ENCODE measurements at regions not wholly inside any gene's neighbourhood (a gene's known extent, or its start where the extent isn't known, plus 50 kb on each side); places are given as distances from the start of the nearest gene placed in this dataset.

GRCh38 chr4:66014146-66014765, 344.0 kb upstream of the EPHA5 start:
- TF ChIP-seq EP300 (IDR thresholded peaks at IDR 0.05; ENCODE audit: borderline replicate concordance), result no peak
- TF ChIP-seq TEAD4 (IDR thresholded peaks at IDR 0.05), result peak; percentile 67

DNA sequence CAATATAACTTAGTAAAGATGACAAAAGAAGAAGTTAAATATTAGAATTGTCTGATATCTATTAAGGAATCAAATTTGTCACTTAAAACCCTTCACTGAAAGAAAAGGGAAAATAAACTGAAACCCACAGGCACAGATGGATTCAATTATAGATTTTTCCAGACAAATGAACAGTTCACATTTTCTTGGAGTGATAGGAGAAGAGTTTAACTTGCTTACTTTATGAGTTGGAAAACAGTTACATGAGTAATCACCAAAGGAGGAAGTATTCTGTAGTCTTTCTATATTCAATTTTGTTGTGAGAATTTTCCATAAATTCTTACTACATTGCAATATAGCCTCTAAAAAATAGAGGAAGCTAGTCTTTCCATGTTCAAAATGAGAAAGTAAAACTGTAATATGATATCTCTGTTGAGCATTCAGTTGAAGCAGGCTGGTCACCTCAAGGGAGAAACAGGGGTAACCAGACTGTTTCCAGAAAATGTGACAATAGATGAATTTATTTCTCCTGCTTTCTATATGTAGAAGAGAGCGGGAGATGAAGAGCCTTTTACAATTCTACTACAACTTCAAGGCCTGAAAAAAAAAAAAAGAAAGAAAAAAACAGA, 330.3 kb upstream of the EPHA5 start:
- no peak for TF ChIP-seq CREB1 (IDR thresholded peaks at IDR 0.05; ENCODE audit: low read depth)
- no peak for TF ChIP-seq ZBTB7A (IDR thresholded peaks at IDR 0.05; ENCODE audit: low read depth)
- no peak for TF ChIP-seq RAD21 (IDR thresholded peaks at IDR 0.05; ENCODE audit: low read depth)
- no peak for TF ChIP-seq NFIC (IDR thresholded peaks at IDR 0.05)
- TF ChIP-seq TCF12 (IDR thresholded peaks at IDR 0.05; ENCODE audit: low read depth), result no peak

- TF ChIP-seq TEAD4 (IDR thresholded peaks at IDR 0.05) (no peak), USF1 (IDR thresholded peaks at IDR 0.05) (no peak), EP300 (IDR thresholded peaks at IDR 0.05; ENCODE audit: borderline replicate concordance) (no peak), MAX (IDR thresholded peaks at IDR 0.05) (no peak), RAD21 (IDR thresholded peaks at IDR 0.05; ENCODE audit: low read depth) (no peak), FOXM1 (IDR thresholded peaks at IDR 0.05; ENCODE audit: borderline replicate concordance, low read depth) (no peak)
Observed at GRCh38 chr4:65999518-65999871, 329.2 kb upstream of the EPHA5 start.

GRCh38 chr4:65983061-65983460, 312.8 kb upstream of the EPHA5 start:
- TF ChIP-seq CREB1 (IDR thresholded peaks at IDR 0.05; ENCODE audit: low read depth), result no peak
- TF ChIP-seq EP300 (IDR thresholded peaks at IDR 0.05; ENCODE audit: borderline replicate concordance), result no peak
- TF ChIP-seq TEAD4 (IDR thresholded peaks at IDR 0.05), result no peak
- no peak for TF ChIP-seq YY1 (IDR thresholded peaks at IDR 0.05; ENCODE audit: low read depth)
- no peak for TF ChIP-seq EGR1 (IDR thresholded peaks at IDR 0.05)
- TF ChIP-seq NFIC (IDR thresholded peaks at IDR 0.05), result no peak

DNA sequence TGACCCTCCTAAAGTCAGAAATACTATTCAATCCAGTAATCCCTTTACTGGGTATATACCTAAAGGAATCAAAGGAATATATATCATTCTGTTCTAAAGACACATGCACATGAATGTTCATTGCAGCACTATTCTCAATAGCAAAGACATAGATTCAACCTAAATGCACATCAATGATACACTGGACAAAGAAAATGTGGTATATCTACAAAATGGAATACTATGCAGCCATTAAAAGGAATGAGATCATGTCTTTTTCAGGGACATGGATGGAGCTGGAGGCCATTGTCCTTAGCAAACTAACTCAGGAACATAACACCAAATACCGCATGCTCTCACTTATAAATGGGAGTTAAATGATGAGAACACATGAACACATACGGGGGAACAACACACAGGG, 306.0 kb upstream of the EPHA5 start:
- TF ChIP-seq USF1 (IDR thresholded peaks at IDR 0.05), result no peak

GRCh38 chr4:65973186-65973585, 302.9 kb upstream of the EPHA5 start:
- TF ChIP-seq EP300 (IDR thresholded peaks at IDR 0.05; ENCODE audit: borderline replicate concordance), result no peak
- no peak for TF ChIP-seq TCF12 (IDR thresholded peaks at IDR 0.05; ENCODE audit: low read depth)
- TF ChIP-seq ZBTB7A (IDR thresholded peaks at IDR 0.05; ENCODE audit: low read depth), result no peak
- no peak for TF ChIP-seq TEAD4 (IDR thresholded peaks at IDR 0.05)
- TF ChIP-seq CREB1 (IDR thresholded peaks at IDR 0.05; ENCODE audit: low read depth), result no peak
- no peak for TF ChIP-seq FOXM1 (IDR thresholded peaks at IDR 0.05; ENCODE audit: borderline replicate concordance, low read depth)
- TF ChIP-seq REST (IDR thresholded peaks at IDR 0.05; ENCODE audit: low read depth), result no peak
- no peak for TF ChIP-seq YY1 (IDR thresholded peaks at IDR 0.05; ENCODE audit: low read depth)
- no peak for TF ChIP-seq TAF1 (IDR thresholded peaks at IDR 0.05; ENCODE audit: low read depth)
- TF ChIP-seq EGR1 (IDR thresholded peaks at IDR 0.05), result no peak
- TF ChIP-seq CEBPB (IDR thresholded peaks at IDR 0.05), result no peak
- TF ChIP-seq USF1 (IDR thresholded peaks at IDR 0.05), result no peak
- TF ChIP-seq RAD21 (IDR thresholded peaks at IDR 0.05; ENCODE audit: low read depth), result no peak
- no peak for TF ChIP-seq MAX (IDR thresholded peaks at IDR 0.05)
- no peak for TF ChIP-seq NFIC (IDR thresholded peaks at IDR 0.05)

GRCh38 chr4:65971686-65972085, 301.4 kb upstream of the EPHA5 start:
- TF ChIP-seq CREB1 (IDR thresholded peaks at IDR 0.05; ENCODE audit: low read depth) (no peak), TCF12 (IDR thresholded peaks at IDR 0.05; ENCODE audit: low read depth) (no peak), REST (IDR thresholded peaks at IDR 0.05; ENCODE audit: low read depth) (no peak), RAD21 (IDR thresholded peaks at IDR 0.05; ENCODE audit: low read depth) (no peak), NFIC (IDR thresholded peaks at IDR 0.05) (no peak), MAX (IDR thresholded peaks at IDR 0.05) (no peak), FOXM1 (IDR thresholded peaks at IDR 0.05; ENCODE audit: borderline replicate concordance, low read depth) (no peak), TEAD4 (IDR thresholded peaks at IDR 0.05) (no peak), CEBPB (IDR thresholded peaks at IDR 0.05) (no peak), EGR1 (IDR thresholded peaks at IDR 0.05) (no peak), USF1 (IDR thresholded peaks at IDR 0.05) (no peak), YY1 (IDR thresholded peaks at IDR 0.05; ENCODE audit: low read depth) (no peak), ZBTB7A (IDR thresholded peaks at IDR 0.05; ENCODE audit: low read depth) (no peak), TAF1 (IDR thresholded peaks at IDR 0.05; ENCODE audit: low read depth) (no peak), EP300 (IDR thresholded peaks at IDR 0.05; ENCODE audit: borderline replicate concordance) (no peak)
